Astrocyte of the spinal cord (primary cell): ENCODE measurements at regions not wholly inside any gene's neighbourhood (a gene's known extent, or its start where the extent isn't known, plus 50 kb on each side); places are given as distances from the start of the nearest gene placed in this dataset.
"Not testable (repeated sequence)": the region's sequence is repeated elsewhere in the genome, so short reads cannot be mapped to it uniquely, and the experiment has no call there.

ENCODE experiments used
- DNase-seq: peaks from one replicate; pipeline ENCODE4 v3.0.0; 2011; ENCODE audit warnings: low read depth, low spot score
- H3K4me3 ChIP-seq: 2 replicates; pipeline ENCODE4 v1.5.1; 2011; ENCODE audit warnings: low read depth, mild to moderate bottlenecking, low read length, moderate library complexity
- in situ Hi-C: cut with HindIII; loops from 2 replicates; pipeline ENCODE4 v1.10.0; 2017; ENCODE audit warnings: low sequenced_read_pairs
- TF ChIP-seq, protein P1 (sequence below): IDR thresholded peaks from 2 replicates; pipeline ENCODE4 v1.5.1; 2012; ENCODE audit warnings: low read depth, mild to moderate bottlenecking, low read length, inconsistent platforms

DNA sequence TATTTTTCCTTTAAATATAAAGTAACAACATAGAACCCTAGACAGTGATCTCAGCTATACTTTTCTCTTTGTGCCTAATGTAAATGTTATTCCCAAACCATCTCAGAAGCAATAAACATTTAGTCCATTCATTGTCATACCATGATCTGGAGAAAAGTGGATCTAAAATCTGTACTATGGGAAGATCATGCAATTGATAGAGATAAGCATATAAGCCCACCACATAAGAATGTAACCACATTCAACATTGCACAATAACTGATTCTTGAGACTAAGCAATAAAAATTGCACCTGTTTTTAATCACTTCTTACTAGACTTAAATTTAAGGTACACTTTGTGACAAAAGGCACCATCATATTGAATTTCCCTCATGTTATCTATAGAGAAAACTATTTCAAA lies 1403.0 kb upstream of the C9orf72 start:
- in situ Hi-C loops, result no loop called here

DNA sequence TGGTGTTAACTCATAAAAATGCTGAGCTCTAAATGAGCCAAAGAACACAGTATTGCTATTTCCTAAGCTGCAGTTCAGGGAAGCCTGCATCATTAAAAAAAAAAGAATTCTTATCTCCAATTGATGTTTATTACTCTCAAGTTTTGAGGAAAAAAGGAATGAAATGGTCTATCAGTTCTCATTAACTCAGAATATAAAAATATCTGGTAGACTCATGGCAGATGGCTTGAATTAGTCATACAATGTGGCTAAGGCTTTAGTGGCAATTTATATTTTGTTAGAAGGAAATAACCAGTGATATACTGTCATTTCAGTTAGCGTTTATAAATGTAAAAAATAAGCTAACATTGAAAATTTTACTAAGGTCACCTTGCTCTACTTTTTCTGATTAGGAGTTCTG lies 1403.4 kb upstream of the C9orf72 start:
- H3K4me3 ChIP-seq, result no peak overlapping the region
- TF ChIP-seq, protein P1, sequence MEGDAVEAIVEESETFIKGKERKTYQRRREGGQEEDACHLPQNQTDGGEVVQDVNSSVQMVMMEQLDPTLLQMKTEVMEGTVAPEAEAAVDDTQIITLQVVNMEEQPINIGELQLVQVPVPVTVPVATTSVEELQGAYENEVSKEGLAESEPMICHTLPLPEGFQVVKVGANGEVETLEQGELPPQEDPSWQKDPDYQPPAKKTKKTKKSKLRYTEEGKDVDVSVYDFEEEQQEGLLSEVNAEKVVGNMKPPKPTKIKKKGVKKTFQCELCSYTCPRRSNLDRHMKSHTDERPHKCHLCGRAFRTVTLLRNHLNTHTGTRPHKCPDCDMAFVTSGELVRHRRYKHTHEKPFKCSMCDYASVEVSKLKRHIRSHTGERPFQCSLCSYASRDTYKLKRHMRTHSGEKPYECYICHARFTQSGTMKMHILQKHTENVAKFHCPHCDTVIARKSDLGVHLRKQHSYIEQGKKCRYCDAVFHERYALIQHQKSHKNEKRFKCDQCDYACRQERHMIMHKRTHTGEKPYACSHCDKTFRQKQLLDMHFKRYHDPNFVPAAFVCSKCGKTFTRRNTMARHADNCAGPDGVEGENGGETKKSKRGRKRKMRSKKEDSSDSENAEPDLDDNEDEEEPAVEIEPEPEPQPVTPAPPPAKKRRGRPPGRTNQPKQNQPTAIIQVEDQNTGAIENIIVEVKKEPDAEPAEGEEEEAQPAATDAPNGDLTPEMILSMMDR, result no peak
- in situ Hi-C loops, result no loop called here
- DNase-seq, result no peak

More for the DNA sequence above, 1403.0 kb upstream of the C9orf72 start:
- TF ChIP-seq, protein P1, result no peak
- H3K4me3 ChIP-seq, result no peak overlapping the region
- DNase-seq, result no peak

DNA sequence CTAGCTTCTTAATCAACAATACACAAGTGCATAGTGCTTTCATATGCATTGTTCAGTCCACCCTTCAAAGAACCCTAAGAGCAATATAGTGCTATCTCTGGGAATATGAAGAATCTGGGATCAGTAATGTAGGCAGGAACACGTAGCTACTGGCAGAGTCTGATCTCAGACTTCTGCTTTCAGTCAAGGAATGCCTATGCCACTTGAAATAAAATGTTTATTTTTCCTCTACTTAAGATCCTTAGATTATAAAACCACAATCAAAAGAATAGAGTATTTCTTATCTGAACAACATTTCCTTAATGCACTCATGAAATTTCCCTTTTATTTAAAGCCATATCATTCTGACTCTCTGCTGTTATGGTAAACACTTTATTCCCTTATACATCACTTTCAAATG lies 1407.8 kb upstream of the C9orf72 start:
- H3K4me3 ChIP-seq, result no peak overlapping the region
- TF ChIP-seq, protein P1, result no peak
- in situ Hi-C loops, result no loop called here
- DNase-seq, result no peak

DNA sequence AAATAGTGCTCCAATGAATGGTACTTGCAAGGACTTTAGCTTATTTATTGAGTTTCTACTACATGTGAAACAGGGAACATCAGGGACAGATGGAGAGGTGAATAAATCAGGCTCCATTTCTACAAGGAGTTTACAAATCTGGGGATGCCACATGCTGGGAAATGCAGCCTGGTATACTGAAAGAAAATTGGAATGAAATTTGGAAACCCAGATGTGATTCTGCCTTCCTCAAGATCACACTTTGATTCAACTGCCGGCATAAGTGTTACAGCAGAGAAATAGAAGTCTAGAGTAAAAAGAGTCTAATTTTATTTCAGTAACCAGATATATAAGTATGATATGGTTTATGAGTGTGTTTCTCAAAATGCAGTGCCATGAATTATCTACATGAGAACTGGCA lies 1408.4 kb upstream of the C9orf72 start:
- in situ Hi-C loops, result no loop called here
- no peak for DNase-seq
- TF ChIP-seq, protein P1, result no peak
- no peak overlapping the region for H3K4me3 ChIP-seq

DNA sequence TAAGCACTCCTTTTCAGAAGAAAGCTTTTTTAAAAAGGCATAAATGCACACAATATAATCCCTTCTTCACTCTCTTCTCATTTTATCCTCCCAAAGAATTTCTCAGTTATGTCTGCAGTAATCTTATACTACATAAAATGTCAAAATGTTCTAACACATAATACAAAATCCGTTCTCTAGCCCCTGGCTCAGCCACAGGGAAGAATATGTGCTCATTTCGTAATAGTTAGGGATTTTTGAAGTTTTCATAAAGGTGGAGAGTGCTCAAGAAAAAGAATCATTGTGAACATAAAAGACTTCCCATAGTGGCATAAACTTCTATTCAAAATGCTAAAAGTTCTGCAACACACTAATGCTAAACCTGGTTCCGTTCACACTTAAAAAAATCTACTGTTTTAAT lies 1410.7 kb upstream of the C9orf72 start:
- TF ChIP-seq, protein P1, result no peak
- in situ Hi-C loops, result no loop called here
- DNase-seq, result no peak

DNA sequence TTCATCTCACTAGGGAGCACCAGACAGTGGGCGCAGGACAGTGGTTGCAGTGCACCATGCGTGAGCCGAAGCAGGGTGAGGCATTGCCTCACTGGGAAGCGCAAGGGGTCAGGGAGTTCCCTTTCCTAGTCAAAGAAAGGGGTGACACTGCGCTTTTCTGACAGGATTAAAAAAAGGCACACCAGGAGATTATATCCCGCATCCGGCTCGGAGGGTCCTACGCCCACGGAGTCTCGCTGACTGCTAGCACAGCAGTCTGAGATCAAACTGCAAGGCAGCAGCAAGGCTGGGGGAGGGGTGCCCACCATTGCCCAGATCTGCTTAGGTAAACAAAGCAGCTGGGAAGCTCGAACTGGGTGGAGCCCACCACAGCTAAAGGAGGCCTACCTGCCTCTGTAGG lies 1416.7 kb upstream of the C9orf72 start:
- in situ Hi-C loops, DNase-seq, H3K4me3 ChIP-seq: not testable (repeated sequence)

More for the DNA sequence above, 1410.7 kb upstream of the C9orf72 start:
- H3K4me3 ChIP-seq, result no peak overlapping the region

DNA sequence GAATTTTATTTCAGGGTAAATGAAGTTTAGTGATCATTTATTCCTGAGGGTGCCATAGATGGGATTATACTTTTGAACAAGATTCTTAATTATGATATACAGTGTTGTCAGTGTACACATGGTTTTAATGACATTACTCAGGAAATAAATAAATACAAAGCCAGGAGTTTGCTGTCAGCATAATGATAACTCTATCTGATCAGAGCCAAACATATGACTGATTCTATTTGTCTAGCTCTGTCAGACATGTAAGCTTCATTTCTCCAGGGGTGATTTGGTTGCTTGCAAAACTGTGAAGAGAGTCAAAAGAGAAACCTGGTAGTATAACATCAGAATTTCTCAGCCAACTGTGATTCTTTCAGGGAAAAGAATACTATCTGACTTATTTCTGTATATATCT lies 1425.8 kb upstream of the C9orf72 start:
- TF ChIP-seq, protein P1, result no peak
- no peak overlapping the region for H3K4me3 ChIP-seq
- in situ Hi-C loops, result no loop called here
- DNase-seq, result no peak
